ENCODE measurements at regions not wholly inside any gene's neighbourhood (a gene's known extent, or its start where the extent isn't known, plus 50 kb on each side); places are given as distances from the start of the nearest gene placed in this dataset.

GRCh38 chr3:186411994-186412393 lies 50.0 kb upstream of the DGKG start:
- no peak for DNase-seq (ENCODE audit: low read depth)

All from fibroblast of gingiva (primary cell).